GM18508 (cell line): ENCODE measurements at regions not wholly inside any gene's neighbourhood (a gene's known extent, or its start where the extent isn't known, plus 50 kb on each side); places are given as distances from the start of the nearest gene placed in this dataset.
A peak's percentile ranks its signal among the peaks of the same experiment; 100 is the strongest.

Experiments
- ATAC-seq: cut with Tn5 transposase; IDR thresholded peaks from one replicate; pipeline ENCODE4 v1.9.1; 2021; ENCODE audit warnings: moderate number of reproducible peaks; ENCODE audit not compliant: insufficient read depth, unreplicated experiment

DNA sequence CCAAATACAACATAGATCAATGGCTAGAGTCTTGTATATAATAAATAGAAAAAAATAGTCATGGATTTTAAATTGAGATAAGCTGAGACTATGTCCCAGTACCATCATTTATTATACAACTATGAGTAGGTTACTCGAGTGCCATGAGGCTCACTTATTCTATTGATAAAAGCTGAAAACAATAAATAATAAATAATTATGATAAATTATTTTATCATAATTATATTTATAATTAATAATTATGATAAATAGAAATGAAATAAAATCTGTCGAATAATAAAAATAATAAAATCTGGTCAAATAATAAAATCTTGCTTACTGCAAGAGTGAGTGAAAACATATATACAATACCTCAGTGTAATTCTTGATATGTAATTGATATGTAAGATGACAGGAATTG is 801.4 kb downstream of the FAM181B start:
- ATAC-seq, result no peak

DNA sequence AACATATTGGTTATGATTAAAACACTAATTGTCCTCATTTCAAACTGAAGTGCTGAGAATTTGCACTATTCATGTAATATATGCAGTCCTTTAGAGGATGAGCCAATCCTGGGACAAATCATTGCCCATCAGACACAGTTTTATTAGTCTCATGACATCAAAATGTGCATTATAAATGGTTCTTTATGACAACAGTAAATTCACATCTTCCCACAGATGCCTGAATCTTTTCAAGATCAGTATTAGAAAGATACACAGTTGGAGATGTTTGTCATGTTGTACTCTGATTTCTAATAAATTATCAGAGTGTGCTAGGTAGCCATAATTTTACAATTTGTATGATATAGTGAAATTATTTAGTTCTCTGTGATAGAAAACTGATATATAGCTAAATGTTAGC is 813.5 kb downstream of the FAM181B start:
- ATAC-seq, result no peak

- no peak for ATAC-seq
These were observed 817.2 kb downstream of the FAM181B start for GRCh38 chr11:81916451-81916850.

DNA sequence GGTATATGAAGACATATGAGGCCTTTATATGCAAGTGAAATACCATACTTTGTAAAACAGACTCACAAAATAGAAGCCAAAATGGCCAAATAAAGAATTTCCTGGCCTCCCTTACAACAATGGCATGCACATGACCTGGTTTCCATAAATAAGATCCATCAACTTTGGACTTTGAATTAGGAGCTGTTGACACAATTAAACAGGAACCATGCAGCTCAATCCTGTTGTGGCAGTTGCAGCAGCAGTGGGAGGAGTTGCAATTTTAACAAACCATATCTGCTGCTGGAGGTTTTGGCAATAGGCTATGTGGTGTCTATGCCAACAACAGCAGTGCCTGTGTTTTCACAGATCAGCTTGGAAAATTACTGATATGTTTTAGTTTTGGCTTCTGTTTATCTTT is 818.6 kb downstream of the FAM181B start:
- no peak for ATAC-seq

DNA sequence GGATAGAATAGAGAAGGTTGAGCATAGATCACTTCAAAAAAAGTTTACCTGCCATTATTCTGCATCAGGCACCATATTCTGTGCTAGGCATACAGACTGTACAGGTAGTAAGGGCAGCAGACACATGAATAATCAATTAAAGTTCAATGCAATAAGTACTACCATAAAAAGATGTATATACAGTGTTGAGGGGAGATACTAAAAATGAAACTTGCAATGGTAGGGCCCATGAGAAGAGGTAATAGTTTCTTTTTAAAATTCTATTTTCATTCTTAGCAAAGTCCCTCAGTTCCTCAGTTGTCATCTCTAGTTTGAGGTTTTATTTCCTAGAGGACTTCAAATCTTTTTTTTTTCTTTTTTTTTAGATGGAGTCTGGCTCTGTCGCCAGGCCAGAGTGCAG is 819.9 kb downstream of the FAM181B start:
- ATAC-seq, result no peak

- ATAC-seq, result no peak
These were observed 825.7 kb downstream of the FAM181B start for GRCh38 chr11:81907996-81908395.

DNA sequence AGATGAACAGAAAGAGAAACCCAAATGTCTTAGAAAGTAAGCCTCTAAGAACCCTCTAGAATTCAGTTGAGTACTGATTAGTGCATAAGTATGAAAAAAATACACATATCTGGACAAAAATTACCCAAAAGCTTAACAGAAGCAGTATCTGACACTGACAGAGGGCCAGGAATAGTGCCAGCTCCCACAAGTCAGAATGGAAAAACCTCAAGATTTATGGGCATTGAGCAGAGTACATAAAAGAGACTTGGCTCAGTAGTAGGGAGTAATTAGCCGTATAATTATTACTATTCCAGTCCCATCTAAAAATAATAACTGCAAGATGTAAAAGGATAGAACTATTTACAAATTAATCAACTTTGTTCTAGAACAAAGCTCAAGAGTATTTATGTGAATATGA is 834.5 kb downstream of the FAM181B start:
- no peak for ATAC-seq

- ATAC-seq, result no peak
These were observed 836.0 kb downstream of the FAM181B start for GRCh38 chr11:81897639-81898038.

DNA sequence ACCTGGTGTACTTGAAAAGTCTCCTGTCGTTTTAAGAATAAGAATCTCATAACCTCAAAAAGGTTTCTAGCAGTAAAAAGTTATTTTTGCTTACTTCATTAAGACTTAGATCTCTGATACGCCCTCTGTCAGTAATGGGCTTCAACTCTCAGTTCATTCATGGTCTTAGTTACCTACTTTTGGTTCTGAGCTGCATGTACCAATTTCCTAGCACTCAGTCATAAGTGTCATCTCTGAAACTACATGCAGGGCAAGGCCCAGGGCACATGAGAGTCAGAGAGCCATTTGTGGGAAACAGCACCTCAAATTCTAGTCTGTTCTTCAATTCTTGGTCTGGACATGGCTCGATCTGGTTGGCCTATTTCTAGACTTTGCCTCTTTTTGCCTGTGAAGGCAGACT is 838.4 kb downstream of the FAM181B start:
- no peak for ATAC-seq

DNA sequence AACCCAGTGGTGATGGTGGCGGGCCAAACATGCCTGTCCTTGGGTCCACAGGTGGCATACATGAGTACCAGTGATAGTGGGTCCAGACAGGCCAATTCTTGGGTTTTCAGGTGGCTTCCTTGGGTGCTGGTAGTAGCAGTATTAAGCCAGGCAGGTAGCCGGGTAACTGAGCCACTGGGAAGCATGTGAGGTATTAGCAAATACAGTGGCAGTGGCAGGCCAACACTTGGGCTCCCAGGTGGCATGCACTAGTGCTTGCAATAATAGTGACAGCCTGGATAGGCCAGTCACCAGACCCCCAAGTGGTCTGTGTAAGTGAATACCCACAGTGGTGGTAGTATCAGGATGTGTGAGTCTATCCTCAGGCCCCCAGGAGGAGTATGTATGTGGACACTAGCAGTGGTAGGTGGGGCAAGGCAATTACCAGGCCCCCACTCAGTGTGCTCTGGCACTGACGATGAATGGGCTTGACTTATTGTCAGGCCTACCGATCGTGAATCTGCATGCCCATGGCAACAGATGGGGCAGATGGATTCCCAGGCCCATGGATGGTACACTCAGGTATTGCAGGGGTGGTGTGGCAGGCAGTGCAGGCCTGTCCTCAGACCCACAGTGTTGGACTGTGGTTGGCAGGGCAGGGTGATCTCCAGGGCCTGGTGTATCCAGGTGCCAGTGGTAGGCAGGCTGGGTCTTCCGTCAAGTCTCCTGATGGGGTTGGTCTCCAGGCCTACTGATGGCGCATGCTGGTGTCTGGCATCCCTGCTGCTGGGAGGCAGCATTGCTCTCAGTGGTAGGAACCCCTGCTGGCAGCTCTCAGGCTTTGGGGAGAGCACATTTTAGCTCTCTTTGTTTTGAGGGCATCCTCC is 840.7 kb downstream of the FAM181B start:
- no peak for ATAC-seq

DNA sequence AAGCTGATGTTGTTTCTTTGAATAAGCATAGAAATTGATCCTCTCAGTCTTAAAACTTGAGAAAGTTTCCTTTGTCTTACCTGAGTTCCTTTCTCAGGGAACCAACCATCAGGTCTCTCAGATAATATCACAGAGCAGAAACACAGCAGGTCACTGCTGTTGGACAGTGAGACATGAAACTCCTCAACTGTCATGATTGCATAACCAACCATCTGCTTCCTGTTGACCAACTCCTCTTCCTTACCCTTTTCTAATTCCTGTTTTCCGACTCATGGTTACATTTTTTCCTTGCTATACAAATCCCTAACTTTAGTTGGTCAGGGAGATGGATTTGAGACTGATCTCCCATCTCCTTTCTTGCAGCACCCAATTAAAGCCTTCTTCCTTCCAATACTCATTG is 845.3 kb downstream of the FAM181B start:
- ATAC-seq, result no peak

- ATAC-seq, result no peak
These were observed 846.0 kb downstream of the FAM181B start for GRCh38 chr11:81887671-81888070.

GRCh38 chr11:81886406-81887075 is 847.1 kb downstream of the FAM181B start:
- no peak for ATAC-seq

GRCh38 chr11:81874635-81875034 is 859.0 kb downstream of the FAM181B start:
- no peak for ATAC-seq

DNA sequence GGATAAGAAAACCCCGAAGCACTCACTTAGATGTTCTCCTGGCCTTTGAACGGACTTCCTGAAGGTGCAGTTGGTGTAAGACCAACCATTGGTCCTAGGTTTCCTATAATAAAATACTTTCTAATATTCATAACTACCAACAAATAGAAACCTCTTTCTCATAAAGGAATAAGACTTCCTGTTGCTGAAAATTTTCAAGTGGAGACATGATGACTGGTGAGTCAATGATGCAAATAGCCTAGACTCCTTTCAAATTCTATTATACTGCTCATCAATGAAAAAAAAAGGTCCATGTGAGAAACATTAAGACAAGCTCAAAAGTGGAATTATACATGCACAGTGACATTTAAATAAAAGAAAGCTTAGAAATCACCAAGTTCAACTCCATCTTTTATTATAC is 862.8 kb downstream of the FAM181B start:
- ATAC-seq, result no peak

- peak; percentile 38 for ATAC-seq
These were observed 863.6 kb downstream of the FAM181B start for GRCh38 chr11:81870066-81870412.

DNA sequence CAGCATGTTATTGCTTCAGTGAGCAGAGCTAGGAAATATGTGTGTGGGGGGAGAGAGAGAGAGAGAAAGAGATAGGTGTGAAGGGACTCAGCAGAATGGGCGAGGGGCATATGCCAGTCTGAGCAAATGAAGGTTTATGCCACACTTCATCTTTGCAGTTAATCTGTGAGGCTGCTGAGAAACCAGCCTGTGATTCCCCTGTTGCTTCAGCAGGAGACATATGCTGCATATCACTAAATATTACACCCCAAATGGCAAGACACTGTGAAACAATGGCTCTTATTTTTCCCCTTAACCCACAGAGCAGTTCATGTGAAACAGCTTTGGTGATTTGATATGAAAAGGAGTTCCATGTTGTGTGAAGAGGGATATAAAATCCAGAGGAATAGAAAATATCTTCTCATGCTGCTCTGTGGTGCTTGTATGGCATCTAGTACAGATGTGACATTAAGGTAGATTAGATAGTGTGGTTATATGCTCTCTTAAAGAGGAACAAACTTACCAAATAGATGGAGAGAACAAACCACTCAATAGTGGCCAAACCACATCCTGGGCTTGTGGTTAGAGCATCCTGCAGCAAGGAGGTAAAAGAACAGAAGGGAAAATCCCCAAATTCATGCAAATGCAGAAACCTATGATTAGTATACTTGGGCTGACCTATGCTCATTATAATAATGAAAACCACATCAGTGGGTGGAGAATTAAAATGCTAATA is 864.2 kb downstream of the FAM181B start:
- ATAC-seq, result peak; percentile 99

DNA sequence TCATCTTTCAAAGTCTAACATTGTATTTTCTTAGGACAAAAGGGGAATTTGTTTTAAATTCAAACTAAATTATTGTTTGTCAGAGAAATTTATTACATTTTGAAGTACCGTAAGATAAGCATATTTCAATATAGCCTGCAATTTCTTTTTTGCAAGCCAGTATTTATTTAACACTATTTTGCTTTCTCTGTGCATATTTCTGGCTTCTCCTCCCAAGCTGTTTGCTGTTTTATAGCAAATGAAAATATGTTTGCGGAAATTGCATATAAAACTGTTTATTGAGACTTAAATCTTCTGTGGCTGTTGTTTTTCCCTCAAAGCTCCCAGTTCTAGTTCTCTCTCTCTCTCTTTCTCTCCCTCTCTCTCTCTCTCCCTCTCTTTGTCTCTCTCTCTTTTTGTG is 866.8 kb downstream of the FAM181B start:
- no peak for ATAC-seq

DNA sequence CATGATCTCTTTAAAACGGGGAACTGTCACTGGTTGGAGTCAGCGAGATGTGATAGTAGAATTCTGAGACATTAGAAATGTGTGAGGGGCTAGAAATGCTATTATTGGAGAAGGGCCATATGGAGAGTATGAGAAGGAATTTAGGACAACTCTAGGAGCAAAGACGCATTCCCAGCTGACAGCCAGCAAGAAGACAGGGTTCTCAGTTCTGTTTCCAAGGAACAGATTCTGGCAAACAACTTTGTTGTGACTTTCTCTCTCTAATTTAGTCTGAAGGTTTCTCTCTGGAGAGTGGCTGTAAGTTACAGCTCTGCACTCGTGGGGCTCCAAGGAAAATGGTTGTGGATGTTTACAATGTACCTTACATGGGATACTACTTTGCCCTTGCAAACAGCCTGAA is 876.3 kb downstream of the FAM181B start:
- no peak for ATAC-seq

GRCh38 chr11:81853791-81854190 is 879.9 kb downstream of the FAM181B start:
- no peak for ATAC-seq

- ATAC-seq, result no peak
These were observed 880.8 kb downstream of the FAM181B start for GRCh38 chr11:81852896-81853295.
